ENCODE measurements at regions not wholly inside any gene's neighbourhood (a gene's known extent, or its start where the extent isn't known, plus 50 kb on each side); places are given as distances from the start of the nearest gene placed in this dataset.
A peak's percentile ranks its signal among the peaks of the same experiment; 100 is the strongest.

- no peaks in the 10 kb centered on the region for H3K27me3 ChIP-seq
- TF ChIP-seq POLR2A (IDR thresholded peaks at IDR 0.05) (no peak), CTCF (IDR thresholded peaks at IDR 0.05) (no peak)
- intact Hi-C loops (cut with DNase I): no loop called here
- WGBS, 2 donors: 88 to 92% methylated on average over 3 of the region's 3 CpGs
- DNase-seq (no peak), ATAC-seq (no peak)
- no peaks in the 10 kb centered on the region for H3K36me3 ChIP-seq (replicated peaks in 1 of 2; ENCODE audit: insufficient read depth in 1 of 2, low read depth in 2 of 2)
- H3K9me3 ChIP-seq: no peaks in the 10 kb centered on the region
- no peak overlapping the region for H3K27ac ChIP-seq
- no peaks in the 10 kb centered on the region for H3K4me1 ChIP-seq
- H3K4me3 ChIP-seq: no peak overlapping the region
Observed at GRCh38 chr3:144151983-144152382, 180.4 kb downstream of the DIPK2A start.

DNA sequence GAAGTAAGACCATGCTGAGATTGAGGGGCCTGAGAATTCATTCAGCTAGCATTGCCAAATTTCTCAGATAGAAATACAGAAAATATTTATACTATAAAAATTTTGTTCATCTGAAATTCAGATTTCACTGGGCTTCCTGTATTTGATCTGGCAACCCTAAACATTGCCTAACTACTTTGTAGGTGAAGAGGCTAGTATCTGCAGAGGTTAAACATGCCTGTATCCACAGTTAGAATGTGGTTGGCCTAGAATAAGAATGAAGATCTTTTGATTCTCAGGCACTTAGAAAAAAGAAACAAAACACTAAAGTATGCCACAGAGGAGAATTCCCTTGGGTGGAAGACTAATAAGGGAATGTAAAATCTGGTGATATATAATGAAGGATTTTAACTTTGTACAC is 189.0 kb downstream of the DIPK2A start:
- H3K36me3 ChIP-seq (replicated peaks in 1 of 2; ENCODE audit: insufficient read depth in 1 of 2, low read depth in 2 of 2): no peaks in the 10 kb centered on the region
- H3K27ac ChIP-seq: no peak overlapping the region
- DNase-seq: no peak
- peaks cover 31% of the 10 kb centered on the region for H3K4me1 ChIP-seq
- no peaks in the 10 kb centered on the region for H3K27me3 ChIP-seq
- ATAC-seq: no peak
- intact Hi-C loops (cut with DNase I): no loop called here
- no peak for TF ChIP-seq CTCF (IDR thresholded peaks at IDR 0.05)
- TF ChIP-seq POLR2A (IDR thresholded peaks at IDR 0.05): no peak
- no peak overlapping the region for H3K4me3 ChIP-seq
- H3K9me3 ChIP-seq: no peaks in the 10 kb centered on the region

- intact Hi-C loops (cut with DNase I): no loop called here
- H3K9me3 ChIP-seq: no peaks in the 10 kb centered on the region
- no peaks in the 10 kb centered on the region for H3K36me3 ChIP-seq (replicated peaks in 1 of 2; ENCODE audit: insufficient read depth in 1 of 2, low read depth in 2 of 2)
- no peak overlapping the region for H3K27ac ChIP-seq
- WGBS, 2 donors: 25 to 38% methylated on average over 1 of the region's 1 CpG
- peak in 1 of 4 donors; percentile 5 for DNase-seq
- H3K4me3 ChIP-seq: no peak overlapping the region
- H3K27me3 ChIP-seq: no peaks in the 10 kb centered on the region
- peak; percentile 97 for ATAC-seq
- peaks cover 31% of the 10 kb centered on the region for H3K4me1 ChIP-seq
- TF ChIP-seq POLR2A (IDR thresholded peaks at IDR 0.05) (no peak), CTCF (IDR thresholded peaks at IDR 0.05) (no peak)
Observed at GRCh38 chr3:144162042-144162441, 190.4 kb downstream of the DIPK2A start.

DNA sequence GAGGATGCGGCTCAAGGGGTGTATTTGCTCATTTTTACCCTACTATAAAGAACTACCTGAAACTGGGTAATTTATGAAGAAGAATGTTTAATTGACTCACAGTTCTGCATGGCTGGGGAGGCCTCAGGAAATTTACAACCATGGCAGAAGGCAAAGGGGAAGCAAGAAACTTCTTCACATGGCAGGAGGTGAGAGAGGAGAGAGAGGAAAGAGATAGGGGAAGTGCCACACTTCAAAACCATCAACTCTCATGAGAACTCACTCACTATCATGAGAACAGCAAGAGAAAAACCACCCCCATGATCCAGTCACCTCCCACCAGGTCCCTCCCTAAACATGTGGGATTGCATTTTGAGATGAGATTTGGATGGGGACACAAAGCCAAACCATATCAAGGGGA is 192.7 kb downstream of the DIPK2A start:
- intact Hi-C loops (cut with DNase I): no loop called here
- DNase-seq (no peak), ATAC-seq (no peak)
- no peak overlapping the region for H3K4me3 ChIP-seq
- no peaks in the 10 kb centered on the region for H3K9me3 ChIP-seq
- peaks cover 23% of the 10 kb centered on the region for H3K4me1 ChIP-seq
- 96 to 100% methylated on average over 1 of the region's 1 CpG for WGBS, 2 donors
- H3K36me3 ChIP-seq (replicated peaks in 1 of 2; ENCODE audit: insufficient read depth in 1 of 2, low read depth in 2 of 2): no peaks in the 10 kb centered on the region
- no peak overlapping the region for H3K27ac ChIP-seq
- TF ChIP-seq CTCF (IDR thresholded peaks at IDR 0.05): no peak
- no peaks in the 10 kb centered on the region for H3K27me3 ChIP-seq

GRCh38 chr3:144165482-144165881 is 193.9 kb downstream of the DIPK2A start:
- Histone ChIP-seq H3K9me3 (no peaks in the 10 kb centered on the region), H3K27ac (no peak overlapping the region)
- WGBS, 2 donors: 25 to 28% methylated on average over 2 of the region's 2 CpGs

More at GRCh38 chr3:144165482-144165881, 193.9 kb downstream of the DIPK2A start:
- no peaks in the 10 kb centered on the region for H3K27me3 ChIP-seq
- TF ChIP-seq CTCF (IDR thresholded peaks at IDR 0.05) (no peak), POLR2A (IDR thresholded peaks at IDR 0.05) (no peak)
- no peaks in the 10 kb centered on the region for H3K36me3 ChIP-seq (replicated peaks in 1 of 2; ENCODE audit: insufficient read depth in 1 of 2, low read depth in 2 of 2)
- ATAC-seq (no peak), DNase-seq (no peak)
- peaks cover 19% of the 10 kb centered on the region for H3K4me1 ChIP-seq
- intact Hi-C loops (cut with DNase I): no loop called here
- no peak overlapping the region for H3K4me3 ChIP-seq

All from body of pancreas (tissue), 4 donors.